Mesothelial cell of epicardium (in vitro differentiated cells): ENCODE measurements at regions not wholly inside any gene's neighbourhood (a gene's known extent, or its start where the extent isn't known, plus 50 kb on each side); places are given as distances from the start of the nearest gene placed in this dataset.
A peak's percentile ranks its signal among the peaks of the same experiment; 100 is the strongest.
"Not testable (repeated sequence)": the region's sequence is repeated elsewhere in the genome, so short reads cannot be mapped to it uniquely, and the experiment has no call there.

ENCODE experiments used
- DNase-seq, 2 experiments: peaks; one replicate each; pipeline ENCODE4 v3.0.0; 2021; ENCODE audit warnings: low spot score in 2 of 2; ENCODE audit not compliant: unreplicated experiment in 2 of 2
- H3K27ac Mint-ChIP-seq: 2 replicates; pipeline ENCODE4 v1.8.0; 2021; ENCODE audit warnings: mixed read lengths
- H3K27me3 Mint-ChIP-seq: 2 replicates; pipeline ENCODE4 v1.8.0; 2021; ENCODE audit warnings: low read depth, mixed read lengths
- H3K36me3 Mint-ChIP-seq: 2 replicates; pipeline ENCODE4 v1.8.0; 2021; ENCODE audit warnings: mixed read lengths
- H3K4me1 Mint-ChIP-seq: 2 replicates; pipeline ENCODE4 v1.8.0; 2021; ENCODE audit warnings: mixed read lengths
- H3K4me3 Mint-ChIP-seq: 2 replicates; pipeline ENCODE4 v1.8.0; 2021; ENCODE audit warnings: mild to moderate bottlenecking, moderate library complexity, mixed read lengths
- H3K9me3 Mint-ChIP-seq: 2 replicates; pipeline ENCODE4 v1.8.0; 2021; ENCODE audit warnings: mixed read lengths
- TF ChIP-seq, protein P1 (sequence below): fragments of 200-600 bp; sonication (generic); IDR thresholded peaks from one replicate; pipeline ENCODE4 v1.5.0; 2021; ENCODE audit warnings: antibody characterized with exemption; ENCODE audit not compliant: unreplicated experiment

DNA sequence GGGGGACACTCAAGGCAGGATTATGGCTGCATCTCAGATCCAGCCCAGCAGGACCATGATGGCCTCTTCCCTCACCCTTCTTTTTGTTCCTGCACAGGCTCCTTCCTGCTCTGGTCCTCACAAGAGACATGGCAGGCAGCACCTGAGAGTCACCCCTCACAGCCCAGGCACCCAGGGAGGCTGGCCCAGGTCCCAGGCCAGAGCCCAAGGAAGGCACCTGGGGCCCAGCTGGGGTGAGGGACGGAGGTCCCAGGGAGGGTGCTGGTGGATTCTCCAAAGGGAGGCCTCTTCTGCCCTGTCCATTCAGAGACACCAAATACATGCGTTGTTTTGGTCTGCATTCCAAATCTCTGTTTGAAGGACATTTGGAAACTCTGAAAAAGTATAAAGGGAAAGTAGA is 285.4 kb upstream of the HS6ST1 start:
- H3K4me3 Mint-ChIP-seq = no peak overlapping the region
- TF ChIP-seq, protein P1, sequence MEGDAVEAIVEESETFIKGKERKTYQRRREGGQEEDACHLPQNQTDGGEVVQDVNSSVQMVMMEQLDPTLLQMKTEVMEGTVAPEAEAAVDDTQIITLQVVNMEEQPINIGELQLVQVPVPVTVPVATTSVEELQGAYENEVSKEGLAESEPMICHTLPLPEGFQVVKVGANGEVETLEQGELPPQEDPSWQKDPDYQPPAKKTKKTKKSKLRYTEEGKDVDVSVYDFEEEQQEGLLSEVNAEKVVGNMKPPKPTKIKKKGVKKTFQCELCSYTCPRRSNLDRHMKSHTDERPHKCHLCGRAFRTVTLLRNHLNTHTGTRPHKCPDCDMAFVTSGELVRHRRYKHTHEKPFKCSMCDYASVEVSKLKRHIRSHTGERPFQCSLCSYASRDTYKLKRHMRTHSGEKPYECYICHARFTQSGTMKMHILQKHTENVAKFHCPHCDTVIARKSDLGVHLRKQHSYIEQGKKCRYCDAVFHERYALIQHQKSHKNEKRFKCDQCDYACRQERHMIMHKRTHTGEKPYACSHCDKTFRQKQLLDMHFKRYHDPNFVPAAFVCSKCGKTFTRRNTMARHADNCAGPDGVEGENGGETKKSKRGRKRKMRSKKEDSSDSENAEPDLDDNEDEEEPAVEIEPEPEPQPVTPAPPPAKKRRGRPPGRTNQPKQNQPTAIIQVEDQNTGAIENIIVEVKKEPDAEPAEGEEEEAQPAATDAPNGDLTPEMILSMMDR = no peak
- peak; percentile 3 to 37 for DNase-seq
- no peaks in the 10 kb centered on the region for H3K9me3 Mint-ChIP-seq
- H3K27ac Mint-ChIP-seq = no peak overlapping the region
- peaks cover 2% of the 10 kb centered on the region for H3K27me3 Mint-ChIP-seq
- no peaks in the 10 kb centered on the region for H3K36me3 Mint-ChIP-seq
- H3K4me1 Mint-ChIP-seq = peaks cover 15% of the 10 kb centered on the region

DNA sequence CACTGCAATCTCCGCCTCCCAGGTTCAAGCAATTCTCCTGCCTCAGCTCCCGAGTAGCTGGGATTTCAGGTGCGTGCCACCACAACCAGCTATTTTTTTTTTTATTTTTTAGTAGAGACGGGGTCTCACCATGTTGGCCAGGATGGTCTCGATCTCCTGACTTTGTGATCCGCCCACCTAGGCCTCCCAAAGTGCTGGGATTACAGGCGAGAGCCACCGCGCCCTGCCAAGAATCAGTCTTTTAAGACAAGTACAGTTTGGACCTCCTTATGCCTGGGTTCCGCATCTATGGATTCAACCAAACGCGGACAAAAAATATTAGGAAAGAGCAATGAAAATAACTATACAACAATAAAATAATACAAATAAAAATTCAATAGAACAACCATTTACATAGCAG is 285.9 kb upstream of the HS6ST1 start:
- not testable (repeated sequence) for H3K9me3 Mint-ChIP-seq, H3K4me3 Mint-ChIP-seq, H3K27me3 Mint-ChIP-seq, H3K27ac Mint-ChIP-seq, H3K36me3 Mint-ChIP-seq
- peaks cover 15% of the 10 kb centered on the region for H3K4me1 Mint-ChIP-seq
- DNase-seq = peak in 1 of 2 experiments; percentile 13

DNA sequence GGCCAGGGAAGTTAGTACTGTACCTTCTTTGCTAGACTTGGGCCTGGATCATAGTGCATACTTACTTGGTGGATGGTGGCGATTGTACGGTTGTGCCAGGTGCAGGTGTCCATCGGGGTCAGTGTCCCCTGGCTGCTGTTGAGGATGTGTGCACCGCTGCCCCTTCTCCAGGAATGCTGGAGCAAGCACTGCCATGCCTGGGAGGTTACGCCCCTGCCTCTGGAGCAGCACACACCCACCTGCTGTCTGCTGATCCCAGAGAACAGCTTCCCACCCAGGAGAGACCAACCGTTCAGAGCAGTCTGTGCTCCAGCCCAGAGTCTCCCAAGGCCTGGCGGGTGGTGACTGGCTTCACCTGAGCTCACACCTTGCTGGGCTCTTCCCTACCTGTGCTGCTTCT is 286.8 kb upstream of the HS6ST1 start:
- Mint-ChIP-seq H3K4me3 (no peak overlapping the region), H3K9me3 (no peaks in the 10 kb centered on the region), H3K4me1 (peaks cover 10% of the 10 kb centered on the region), H3K27me3 (peaks cover 2% of the 10 kb centered on the region), H3K36me3 (no peaks in the 10 kb centered on the region), H3K27ac (no peak overlapping the region)
- TF ChIP-seq, protein P1 = no peak
- peak in 1 of 2 experiments; percentile 24 for DNase-seq

DNA sequence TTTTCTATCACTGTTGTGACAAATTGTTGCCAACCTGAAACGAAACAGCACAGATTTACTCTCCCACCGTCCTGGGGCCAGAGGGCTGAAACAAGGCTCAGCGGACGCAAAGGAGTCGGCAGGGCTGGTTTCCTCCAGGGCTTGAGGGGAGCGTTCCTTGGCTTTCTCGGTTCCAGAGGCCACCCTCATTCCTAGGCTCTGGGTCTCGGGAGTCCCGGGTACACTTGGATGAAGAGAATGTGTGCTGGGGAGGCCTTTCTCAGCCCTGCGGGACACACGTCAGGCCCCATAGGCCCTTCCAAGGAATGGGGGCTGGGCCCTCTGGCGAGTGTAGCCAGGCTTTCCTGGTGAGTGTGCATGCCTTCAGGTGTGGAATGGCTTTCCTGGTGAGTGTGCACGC is 287.3 kb upstream of the HS6ST1 start:
- Mint-ChIP-seq H3K4me1 (peaks cover 5% of the 10 kb centered on the region), H3K27ac (no peak overlapping the region), H3K9me3 (no peaks in the 10 kb centered on the region), H3K36me3 (no peaks in the 10 kb centered on the region), H3K27me3 (peaks cover 2% of the 10 kb centered on the region), H3K4me3 (no peak overlapping the region)
- DNase-seq = peak; percentile 6 to 29
- TF ChIP-seq, protein P1 = no peak

DNA sequence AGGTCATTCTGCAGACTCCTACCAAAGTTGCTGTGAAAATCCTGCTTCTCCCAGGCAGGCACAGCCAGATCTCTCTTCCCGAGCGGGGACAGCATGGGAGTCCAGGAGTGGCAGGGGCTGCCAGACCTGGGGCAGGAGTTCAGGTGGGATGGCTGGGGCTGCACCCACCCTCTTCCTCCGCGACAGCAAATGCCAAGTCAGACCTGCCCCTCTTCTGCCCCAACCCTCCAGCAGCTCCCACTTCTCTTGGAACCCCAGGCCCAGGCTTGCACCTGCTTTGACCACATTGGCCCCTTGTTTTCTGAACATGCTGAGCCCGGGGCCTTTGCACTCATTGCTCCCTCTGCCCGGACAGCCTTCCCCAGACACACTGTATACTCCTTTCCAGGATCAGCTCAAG is 288.2 kb upstream of the HS6ST1 start:
- H3K27ac Mint-ChIP-seq = no peak overlapping the region
- H3K4me1 Mint-ChIP-seq = peaks cover 4% of the 10 kb centered on the region
- H3K36me3 Mint-ChIP-seq = no peaks in the 10 kb centered on the region
- H3K27me3 Mint-ChIP-seq = peaks cover 2% of the 10 kb centered on the region
- TF ChIP-seq, protein P1 = no peak
- peak; percentile 15 to 34 for DNase-seq
- H3K4me3 Mint-ChIP-seq = no peak overlapping the region
- H3K9me3 Mint-ChIP-seq = no peaks in the 10 kb centered on the region

DNA sequence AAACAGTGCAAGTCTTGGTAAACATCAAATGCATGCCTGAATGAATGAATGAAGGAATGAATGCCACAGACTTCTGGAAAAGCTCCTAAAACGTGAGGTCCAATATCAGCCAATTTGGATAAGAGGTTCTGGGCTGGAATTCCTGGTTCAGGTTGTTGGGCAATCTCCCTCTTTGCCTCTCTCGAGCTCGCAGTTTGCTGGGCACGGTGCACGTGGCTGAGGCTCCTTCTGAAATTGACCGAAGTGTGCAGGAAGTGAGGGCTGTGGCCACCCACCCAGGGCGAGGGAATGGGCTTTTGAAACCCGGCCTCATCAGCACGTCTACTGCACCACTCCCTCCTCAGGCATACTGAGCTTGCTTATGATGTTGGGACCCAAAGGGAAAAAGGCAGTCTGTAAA is 288.8 kb upstream of the HS6ST1 start:
- no peak overlapping the region for H3K4me3 Mint-ChIP-seq
- no peaks in the 10 kb centered on the region for H3K9me3 Mint-ChIP-seq
- H3K27ac Mint-ChIP-seq = no peak overlapping the region
- peak in 1 of 2 experiments; percentile 11 for DNase-seq
- peaks cover 2% of the 10 kb centered on the region for H3K27me3 Mint-ChIP-seq
- no peaks in the 10 kb centered on the region for H3K36me3 Mint-ChIP-seq
- peaks cover 2% of the 10 kb centered on the region for H3K4me1 Mint-ChIP-seq
- TF ChIP-seq, protein P1 = no peak
